A673 (cell line): ENCODE measurements at regions not wholly inside any gene's neighbourhood (a gene's known extent, or its start where the extent isn't known, plus 50 kb on each side); places are given as distances from the start of the nearest gene placed in this dataset.

Experiments used
- EZH2 ChIP-seq: fragments of 200-600 bp; sonication (generic); IDR thresholded peaks from 2 replicates; pipeline ENCODE4 v1.6.1; 2017; ENCODE audit warnings: borderline replicate concordance, low read depth, mild to moderate bottlenecking, mixed read lengths, antibody characterized with exemption, low read length; ENCODE audit not compliant: poor library complexity, severe bottlenecking
- TF ChIP-seq, protein P1 (sequence below): fragments of 300-800, 200-600 bp; sonication (generic); conservative IDR thresholded peaks from 2 replicates; pipeline ENCODE4 v1.5.1; 2017; ENCODE audit warnings: low read depth, mild to moderate bottlenecking, antibody characterized with exemption, low read length, moderate library complexity, mixed read lengths

DNA sequence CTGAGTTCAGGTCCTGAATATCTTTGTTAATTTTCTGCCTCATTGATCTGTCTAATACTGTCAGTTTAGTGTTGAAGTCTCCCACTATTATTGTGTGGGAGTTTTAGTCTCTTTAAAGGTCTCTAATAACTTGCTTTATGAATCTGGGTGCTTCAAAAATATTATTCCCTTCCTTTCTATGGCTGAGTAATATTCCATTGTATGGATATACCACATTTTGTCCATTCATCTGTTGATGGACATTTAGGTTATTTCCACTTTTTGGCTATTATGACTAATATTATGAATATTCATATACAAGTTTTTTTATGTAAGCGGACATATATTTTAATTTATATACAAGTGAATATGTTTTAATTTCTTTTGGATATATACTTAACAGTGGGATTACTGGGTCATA is 82.7 kb downstream of the SDR9C7 start:
- TF ChIP-seq, protein P1, sequence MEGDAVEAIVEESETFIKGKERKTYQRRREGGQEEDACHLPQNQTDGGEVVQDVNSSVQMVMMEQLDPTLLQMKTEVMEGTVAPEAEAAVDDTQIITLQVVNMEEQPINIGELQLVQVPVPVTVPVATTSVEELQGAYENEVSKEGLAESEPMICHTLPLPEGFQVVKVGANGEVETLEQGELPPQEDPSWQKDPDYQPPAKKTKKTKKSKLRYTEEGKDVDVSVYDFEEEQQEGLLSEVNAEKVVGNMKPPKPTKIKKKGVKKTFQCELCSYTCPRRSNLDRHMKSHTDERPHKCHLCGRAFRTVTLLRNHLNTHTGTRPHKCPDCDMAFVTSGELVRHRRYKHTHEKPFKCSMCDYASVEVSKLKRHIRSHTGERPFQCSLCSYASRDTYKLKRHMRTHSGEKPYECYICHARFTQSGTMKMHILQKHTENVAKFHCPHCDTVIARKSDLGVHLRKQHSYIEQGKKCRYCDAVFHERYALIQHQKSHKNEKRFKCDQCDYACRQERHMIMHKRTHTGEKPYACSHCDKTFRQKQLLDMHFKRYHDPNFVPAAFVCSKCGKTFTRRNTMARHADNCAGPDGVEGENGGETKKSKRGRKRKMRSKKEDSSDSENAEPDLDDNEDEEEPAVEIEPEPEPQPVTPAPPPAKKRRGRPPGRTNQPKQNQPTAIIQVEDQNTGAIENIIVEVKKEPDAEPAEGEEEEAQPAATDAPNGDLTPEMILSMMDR: no peak
- no peak for TF ChIP-seq EZH2
